ENCODE measurements at regions not wholly inside any gene's neighbourhood (a gene's known extent, or its start where the extent isn't known, plus 50 kb on each side); places are given as distances from the start of the nearest gene placed in this dataset.

- Histone ChIP-seq H2AFZ (ENCODE audit: low read depth, low read length) (no peak overlapping the region), H3K36me3 (ENCODE audit: control insufficient read depth, insufficient read depth, low read length) (no peaks in the 10 kb centered on the region), H3K9ac (ENCODE audit: insufficient read depth in 1 of 2, low read depth in 2 of 2, low read length in 2 of 2) (no peak overlapping the region), H3K4me1 (replicated peaks in 1 of 2; ENCODE audit: control insufficient read depth in 2 of 2, insufficient read depth in 2 of 2, low read length in 2 of 2) (peaks cover 0 to 3% of the 10 kb centered on the region in 2 experiments; a peak in 1 of 5 replicates), H3K79me2 (ENCODE audit: control insufficient read depth, insufficient read depth, low read length) (no peaks in the 10 kb centered on the region), H3K4me3 (no peak overlapping the region), H3K9me3 (replicated peaks; ENCODE audit: control insufficient read depth, insufficient read depth, low read depth, low read length) (no peaks in the 10 kb centered on the region), H3K27ac (ENCODE audit: extremely low read depth, low read depth, low read length) (no peak overlapping the region), H4K20me1 (replicated peaks; ENCODE audit: control insufficient read depth, insufficient read depth, low read length) (no peaks in the 10 kb centered on the region), H3K9me1 (ENCODE audit: control insufficient read depth, insufficient read depth, low read length) (no peaks in the 10 kb centered on the region), H3K27me3 (ENCODE audit: control insufficient read depth in 2 of 2, insufficient read depth in 2 of 2, low read length in 2 of 2) (peaks cover 0 to 11% of the 10 kb centered on the region in 2 experiments; a peak in 2 of 5 replicates), H3K4me2 (ENCODE audit: insufficient read depth, low read length) (no peak overlapping the region)
- POLR2A ChIA-PET = no interaction called here
- intact Hi-C loops (cut with micrococcal nuclease) = no loop called here
- TF ChIP-seq ETS2 (tag; IDR thresholded peaks at IDR 0.05; ENCODE audit: borderline replicate concordance, poor library complexity, severe bottlenecking) (no peak), RFX5 (IDR thresholded peaks at IDR 0.05; ENCODE audit: low read depth, low read length) (no peak), IFI16 (CRISPR knock-in tag; IDR thresholded peaks at IDR 0.05) (no peak), XRCC5 (IDR thresholded peaks at IDR 0.05; ENCODE audit: low read depth, low read length) (no peak), SAFB2 (IDR thresholded peaks at IDR 0.05; ENCODE audit: borderline replicate concordance, low read depth, low read length, severe bottlenecking) (no peak), KAT7 (CRISPR knock-in tag; IDR thresholded peaks at IDR 0.05; ENCODE audit: borderline replicate concordance) (no peak), HES1 (IDR thresholded peaks at IDR 0.05; ENCODE audit: low read depth) (no peak), ZFP30 (CRISPR knock-in tag; IDR thresholded peaks at IDR 0.05; ENCODE audit: borderline replicate concordance) (no peak), MNT (conservative IDR thresholded peaks at IDR 0.05) (no peak)
- in situ Hi-C loops (cut with MboI) = no loop called here
- FAIRE-seq (no peak), DNase-seq (ENCODE audit: extremely low read depth in 1 of 4, low spot score in 3 of 4) (no peak), ATAC-seq (no peak)
- WGBS (ENCODE audit: insufficient coverage, low coverage, missing lambda C conversion rate) = 11% methylated on average over 4 of the region's 4 CpGs
- CTCF ChIA-PET (ENCODE audit: low intra/inter-chr PET ratio) = no interaction called here
- no TSS peak for BruUV-seq (replicated peaks)
These were observed 682.5 kb downstream of the QKI start for GRCh38 chr6:164097056-164097455.

Data from K562 (cell line).